ENCODE measurements at regions not wholly inside any gene's neighbourhood (a gene's known extent, or its start where the extent isn't known, plus 50 kb on each side); places are given as distances from the start of the nearest gene placed in this dataset.
"Not testable (repeated sequence)": the region's sequence is repeated elsewhere in the genome, so short reads cannot be mapped to it uniquely, and the experiment has no call there.

- DNase-seq (ENCODE audit: low read depth in 2 of 2): no peak
Measured at GRCh38 chr11:88061111-88061510, 114.1 kb downstream of the RAB38 start.

GRCh38 chr11:88059326-88059725 lies 115.9 kb downstream of the RAB38 start:
- DNase-seq (ENCODE audit: low read depth in 2 of 2): no peak

GRCh38 chr11:88051396-88051795 lies 123.8 kb downstream of the RAB38 start:
- no peak for DNase-seq (ENCODE audit: low read depth in 2 of 2)

- DNase-seq (ENCODE audit: low read depth in 2 of 2): no peak
Measured at GRCh38 chr11:88050247-88050646, 125.0 kb downstream of the RAB38 start.

GRCh38 chr11:88045288-88045687 lies 130.0 kb downstream of the RAB38 start:
- DNase-seq (ENCODE audit: low read depth in 2 of 2): not testable (repeated sequence)

- not testable (repeated sequence) for DNase-seq (ENCODE audit: low read depth in 2 of 2)
Measured at GRCh38 chr11:88044658-88045057, 130.6 kb downstream of the RAB38 start.

- no peak for DNase-seq (ENCODE audit: low read depth in 2 of 2)
Measured at GRCh38 chr11:88043149-88043548, 132.1 kb downstream of the RAB38 start.

- DNase-seq (ENCODE audit: low read depth in 2 of 2): no peak
Measured at GRCh38 chr11:88042647-88043046, 132.6 kb downstream of the RAB38 start.

GRCh38 chr11:88042238-88042637 lies 133.0 kb downstream of the RAB38 start:
- no peak for DNase-seq (ENCODE audit: low read depth in 2 of 2)

GRCh38 chr11:88041679-88042078 lies 133.6 kb downstream of the RAB38 start:
- DNase-seq (ENCODE audit: low read depth in 2 of 2): no peak

- DNase-seq (ENCODE audit: low read depth in 2 of 2): no peak
Measured at GRCh38 chr11:88040148-88040496, 135.1 kb downstream of the RAB38 start.

GRCh38 chr11:88039476-88040147 lies 135.6 kb downstream of the RAB38 start:
- DNase-seq (ENCODE audit: low read depth in 2 of 2): no peak

GRCh38 chr11:88038063-88038462 lies 137.2 kb downstream of the RAB38 start:
- no peak for DNase-seq (ENCODE audit: low read depth in 2 of 2)

GRCh38 chr11:88036701-88037100 lies 138.5 kb downstream of the RAB38 start:
- no peak for DNase-seq (ENCODE audit: low read depth in 2 of 2)

- no peak for DNase-seq (ENCODE audit: low read depth in 2 of 2)
Measured at GRCh38 chr11:88035271-88035670, 140.0 kb downstream of the RAB38 start.

- no peak for DNase-seq (ENCODE audit: low read depth in 2 of 2)
Measured at GRCh38 chr11:88017666-88018065, 157.6 kb downstream of the RAB38 start.

GRCh38 chr11:88016392-88017170 lies 158.7 kb downstream of the RAB38 start:
- DNase-seq (ENCODE audit: low read depth in 2 of 2): peak; percentile 51 to 55

GRCh38 chr11:88015170-88015569 lies 160.1 kb downstream of the RAB38 start:
- DNase-seq (ENCODE audit: low read depth in 2 of 2): no peak

- no peak for DNase-seq (ENCODE audit: low read depth in 2 of 2)
Measured at GRCh38 chr11:88013508-88014065, 161.7 kb downstream of the RAB38 start.

GRCh38 chr11:88012456-88012855 lies 162.8 kb downstream of the RAB38 start:
- DNase-seq (ENCODE audit: low read depth in 2 of 2): no peak

GRCh38 chr11:87976009-87976408 lies 199.2 kb downstream of the RAB38 start:
- DNase-seq (ENCODE audit: low read depth in 2 of 2): no peak

- DNase-seq (ENCODE audit: low read depth in 2 of 2): no peak
Measured at GRCh38 chr11:87974797-87975196, 200.4 kb downstream of the RAB38 start.

GRCh38 chr11:87972133-87972532 lies 203.1 kb downstream of the RAB38 start:
- no peak for DNase-seq (ENCODE audit: low read depth in 2 of 2)

Measured in fibroblast of skin of left biceps (primary cell).